ENCODE measurements at regions not wholly inside any gene's neighbourhood (a gene's known extent, or its start where the extent isn't known, plus 50 kb on each side); places are given as distances from the start of the nearest gene placed in this dataset.

GRCh38 chr11:134514354-134514951 is 102.4 kb upstream of the B3GAT1 start:
- ATAC-seq (no peak), DNase-seq (peak in 3 of 4 donors; percentile 1 to 11 (median 7))
- no peaks in the 10 kb centered on the region for H3K36me3 ChIP-seq (replicated peaks in 1 of 2; ENCODE audit: insufficient read depth in 1 of 2, low read depth in 2 of 2)
- H3K27me3 ChIP-seq, result no peaks in the 10 kb centered on the region
- no peaks in the 10 kb centered on the region for H3K4me1 ChIP-seq
- no peak overlapping the region for H3K4me3 ChIP-seq
- no peaks in the 10 kb centered on the region for H3K9me3 ChIP-seq
- TF ChIP-seq, protein P1, sequence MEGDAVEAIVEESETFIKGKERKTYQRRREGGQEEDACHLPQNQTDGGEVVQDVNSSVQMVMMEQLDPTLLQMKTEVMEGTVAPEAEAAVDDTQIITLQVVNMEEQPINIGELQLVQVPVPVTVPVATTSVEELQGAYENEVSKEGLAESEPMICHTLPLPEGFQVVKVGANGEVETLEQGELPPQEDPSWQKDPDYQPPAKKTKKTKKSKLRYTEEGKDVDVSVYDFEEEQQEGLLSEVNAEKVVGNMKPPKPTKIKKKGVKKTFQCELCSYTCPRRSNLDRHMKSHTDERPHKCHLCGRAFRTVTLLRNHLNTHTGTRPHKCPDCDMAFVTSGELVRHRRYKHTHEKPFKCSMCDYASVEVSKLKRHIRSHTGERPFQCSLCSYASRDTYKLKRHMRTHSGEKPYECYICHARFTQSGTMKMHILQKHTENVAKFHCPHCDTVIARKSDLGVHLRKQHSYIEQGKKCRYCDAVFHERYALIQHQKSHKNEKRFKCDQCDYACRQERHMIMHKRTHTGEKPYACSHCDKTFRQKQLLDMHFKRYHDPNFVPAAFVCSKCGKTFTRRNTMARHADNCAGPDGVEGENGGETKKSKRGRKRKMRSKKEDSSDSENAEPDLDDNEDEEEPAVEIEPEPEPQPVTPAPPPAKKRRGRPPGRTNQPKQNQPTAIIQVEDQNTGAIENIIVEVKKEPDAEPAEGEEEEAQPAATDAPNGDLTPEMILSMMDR (IDR thresholded peaks at IDR 0.05), result no peak
- no peak for TF ChIP-seq POLR2A (IDR thresholded peaks at IDR 0.05)
- WGBS, 2 donors, result 34 to 47% methylated on average over 7 to 8 of the region's 10 CpGs
- intact Hi-C loops (cut with DNase I), result no loop called here
- H3K27ac ChIP-seq, result no peak overlapping the region

DNA sequence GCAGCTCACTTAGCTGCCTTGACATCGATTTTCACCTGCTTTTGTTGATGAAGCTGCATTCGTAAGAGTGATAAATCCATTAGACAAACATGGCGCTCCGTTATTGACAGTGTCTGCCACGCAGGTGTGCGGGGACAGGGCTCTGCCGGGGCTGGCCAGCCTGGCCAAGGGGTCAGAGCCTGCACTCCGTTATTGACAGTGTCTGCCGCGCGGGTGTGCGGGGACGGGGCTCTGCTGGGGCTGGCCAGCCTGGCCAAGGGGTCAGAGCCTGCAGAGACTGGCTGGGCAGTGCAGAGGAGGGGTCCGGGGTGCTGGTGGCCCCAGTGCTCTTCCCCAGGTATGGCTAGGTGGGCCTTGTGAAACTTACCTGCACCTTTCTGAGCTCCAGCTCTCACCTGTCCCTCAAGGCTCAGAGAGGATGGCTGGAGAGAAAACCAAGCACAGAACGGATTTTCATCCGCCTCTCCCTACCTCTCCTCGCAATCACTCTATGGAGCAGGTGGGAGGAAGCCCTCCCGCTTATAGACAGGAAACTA is 101.6 kb upstream of the B3GAT1 start:
- 20 to 25% methylated on average over 12 to 18 of the region's 18 CpGs for WGBS, 2 donors
- Histone ChIP-seq H3K36me3 (replicated peaks in 1 of 2; ENCODE audit: insufficient read depth in 1 of 2, low read depth in 2 of 2) (no peaks in the 10 kb centered on the region), H3K27ac (no peak overlapping the region), H3K4me3 (no peak overlapping the region), H3K27me3 (no peaks in the 10 kb centered on the region), H3K9me3 (no peaks in the 10 kb centered on the region), H3K4me1 (no peaks in the 10 kb centered on the region)
- intact Hi-C loops (cut with DNase I), result no loop called here
- TF ChIP-seq, protein P1 (IDR thresholded peaks at IDR 0.05), result no peak
- TF ChIP-seq POLR2A (IDR thresholded peaks at IDR 0.05), result no peak
- DNase-seq (peak in 2 of 4 donors; percentile 0 to 1), ATAC-seq (no peak)

DNA sequence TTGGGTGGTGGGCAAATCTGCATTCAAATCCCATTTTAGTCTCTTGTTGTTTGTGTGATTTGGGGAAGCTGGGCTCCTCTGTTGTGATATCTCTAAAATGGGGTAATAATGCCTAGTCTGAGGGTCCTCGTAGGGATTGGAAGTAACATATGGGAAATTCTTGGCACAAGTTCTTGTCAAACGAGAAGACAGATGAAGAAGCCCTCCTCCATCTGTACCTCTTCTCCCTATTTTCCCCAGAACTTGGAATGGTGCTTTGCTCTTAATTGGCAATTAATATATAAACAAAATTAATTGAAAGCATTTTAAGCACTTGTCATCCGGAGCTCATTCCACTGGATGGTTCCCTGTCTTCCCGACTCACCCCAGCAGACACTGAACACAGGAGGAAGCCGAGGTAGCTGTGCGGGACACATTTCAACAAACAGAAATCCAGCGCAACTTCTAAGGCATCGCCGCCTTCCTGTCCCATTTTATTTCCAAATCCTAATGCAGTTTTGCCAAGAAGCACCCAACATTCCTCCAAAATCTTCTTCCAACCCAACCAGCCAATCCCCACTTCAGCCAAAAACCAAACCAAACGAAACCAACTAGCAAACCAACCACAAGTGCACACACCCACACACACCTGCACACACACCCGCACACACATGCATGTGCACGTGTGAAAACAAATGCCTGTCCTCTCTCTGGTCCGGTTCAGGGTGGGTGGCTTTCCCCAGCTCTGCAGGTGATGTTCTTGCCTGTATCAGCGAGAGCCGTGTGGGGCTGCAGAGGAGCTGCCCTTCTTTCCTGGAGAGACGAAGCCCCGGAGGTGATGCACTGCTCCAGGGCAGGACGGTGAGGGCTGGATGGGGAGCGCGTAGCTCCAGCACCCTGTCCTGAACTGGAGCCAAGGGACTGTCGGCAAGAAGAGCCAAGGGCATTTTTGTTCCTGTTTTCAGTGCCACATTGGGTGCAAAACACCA is 100.8 kb upstream of the B3GAT1 start:
- WGBS, 2 donors, result 62 to 68% methylated on average over 21 of the region's 21 CpGs
- no peak for TF ChIP-seq POLR2A (IDR thresholded peaks at IDR 0.05)
- TF ChIP-seq, protein P1 (IDR thresholded peaks at IDR 0.05), result no peak
- no peak for ATAC-seq
- Histone ChIP-seq H3K9me3 (no peaks in the 10 kb centered on the region), H3K4me1 (no peaks in the 10 kb centered on the region), H3K4me3 (no peak overlapping the region), H3K36me3 (replicated peaks in 1 of 2; ENCODE audit: insufficient read depth in 1 of 2, low read depth in 2 of 2) (no peaks in the 10 kb centered on the region), H3K27ac (no peak overlapping the region), H3K27me3 (no peaks in the 10 kb centered on the region)
- intact Hi-C loops (cut with DNase I), result no loop called here
- DNase-seq, result peak in 1 of 4 donors; percentile 2

DNA sequence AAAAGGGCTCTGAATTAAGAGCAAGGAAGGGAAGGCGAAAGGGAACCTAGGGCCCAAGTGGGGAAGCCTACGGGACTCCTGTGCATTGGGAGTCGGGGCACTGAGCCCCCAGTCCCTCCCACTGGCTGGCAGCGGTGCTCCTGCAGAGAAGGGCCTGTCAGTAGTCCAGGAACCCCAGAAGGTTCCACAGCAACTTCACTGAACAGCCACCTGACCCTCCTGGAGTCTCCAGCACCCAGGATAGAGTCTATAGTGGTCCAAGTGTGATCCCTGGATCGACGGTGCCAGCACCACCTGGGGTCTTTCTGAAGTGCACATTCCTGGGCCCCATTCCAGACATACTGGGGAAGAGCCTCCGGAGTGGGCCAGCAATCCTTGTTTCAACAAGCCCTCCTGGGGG is 100.0 kb upstream of the B3GAT1 start:
- H3K27ac ChIP-seq, result no peak overlapping the region
- no peaks in the 10 kb centered on the region for H3K9me3 ChIP-seq
- no peak overlapping the region for H3K4me3 ChIP-seq
- ATAC-seq (no peak), DNase-seq (peak in 1 of 4 donors; percentile 3)
- H3K4me1 ChIP-seq, result no peaks in the 10 kb centered on the region
- no peaks in the 10 kb centered on the region for H3K27me3 ChIP-seq
- 56 to 67% methylated on average over 7 of the region's 7 CpGs for WGBS, 2 donors
- no peak for TF ChIP-seq POLR2A (IDR thresholded peaks at IDR 0.05)
- TF ChIP-seq, protein P1 (IDR thresholded peaks at IDR 0.05), result no peak
- intact Hi-C loops (cut with DNase I), result no loop called here
- no peaks in the 10 kb centered on the region for H3K36me3 ChIP-seq (replicated peaks in 1 of 2; ENCODE audit: insufficient read depth in 1 of 2, low read depth in 2 of 2)

Data from body of pancreas (tissue), 4 donors.